D341Med (cell line): ENCODE measurements at regions not wholly inside any gene's neighbourhood (a gene's known extent, or its start where the extent isn't known, plus 50 kb on each side); places are given as distances from the start of the nearest gene placed in this dataset.
"Not testable (repeated sequence)": the region's sequence is repeated elsewhere in the genome, so short reads cannot be mapped to it uniquely, and the experiment has no call there.

Source experiments
- DNase-seq: peaks from one replicate; pipeline ENCODE4 v3.0.0; 2012; ENCODE audit warnings: low spot score

DNA sequence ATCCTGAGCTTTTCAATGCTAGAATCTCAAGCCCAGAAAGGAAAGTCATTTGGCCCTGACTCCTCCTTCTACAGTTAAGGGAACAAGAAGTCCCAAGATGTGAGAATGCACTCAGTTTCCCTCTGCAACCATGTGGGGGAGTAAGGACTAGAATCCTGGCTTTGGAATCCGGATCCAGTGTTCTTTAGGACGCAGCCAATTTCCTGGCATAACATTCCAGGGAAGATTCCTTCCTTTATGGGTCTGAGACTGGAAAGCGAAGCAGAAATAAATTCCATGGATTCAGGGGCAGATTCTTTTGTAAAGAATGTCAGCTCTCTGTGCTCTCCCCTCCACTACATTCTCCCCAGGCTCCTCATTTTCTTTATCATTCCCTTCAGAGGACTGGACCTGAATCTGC lies 151.8 kb upstream of the SOX14 start:
- no peak for DNase-seq

DNA sequence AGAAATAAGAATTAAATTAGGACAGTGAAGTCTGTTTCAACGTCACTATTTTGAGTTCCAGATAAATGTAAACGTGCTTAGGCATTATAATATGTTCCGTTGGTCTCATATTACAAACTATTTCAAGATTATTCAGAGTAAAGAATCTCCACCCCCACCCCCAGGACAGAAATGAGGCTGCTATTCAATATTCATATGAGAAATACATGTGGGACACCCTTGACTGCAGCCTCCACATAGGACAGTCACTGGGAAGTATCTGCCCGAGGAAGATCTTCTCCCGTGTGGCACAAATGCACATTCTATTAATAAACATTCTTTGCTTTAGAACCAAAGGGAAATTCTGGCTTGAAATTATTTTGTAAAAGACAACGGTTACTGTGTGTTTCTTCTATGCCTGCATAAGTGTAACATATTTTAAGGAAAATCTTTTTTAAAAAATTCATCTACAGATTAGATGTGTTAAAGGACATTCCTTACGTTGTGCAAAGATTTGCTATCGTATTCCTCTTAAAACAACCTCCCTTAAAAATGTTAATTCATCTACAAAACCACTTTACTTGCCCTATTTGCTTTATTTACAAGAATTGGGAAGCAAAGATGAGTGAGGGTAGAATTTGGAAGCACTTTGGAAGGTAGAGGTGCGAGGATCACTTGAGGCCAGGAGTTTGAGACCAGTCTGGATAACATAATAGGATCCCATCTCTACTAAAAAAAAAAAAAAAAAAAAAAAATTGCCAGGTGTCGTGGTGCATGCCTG lies 148.3 kb upstream of the SOX14 start:
- DNase-seq = no peak

DNA sequence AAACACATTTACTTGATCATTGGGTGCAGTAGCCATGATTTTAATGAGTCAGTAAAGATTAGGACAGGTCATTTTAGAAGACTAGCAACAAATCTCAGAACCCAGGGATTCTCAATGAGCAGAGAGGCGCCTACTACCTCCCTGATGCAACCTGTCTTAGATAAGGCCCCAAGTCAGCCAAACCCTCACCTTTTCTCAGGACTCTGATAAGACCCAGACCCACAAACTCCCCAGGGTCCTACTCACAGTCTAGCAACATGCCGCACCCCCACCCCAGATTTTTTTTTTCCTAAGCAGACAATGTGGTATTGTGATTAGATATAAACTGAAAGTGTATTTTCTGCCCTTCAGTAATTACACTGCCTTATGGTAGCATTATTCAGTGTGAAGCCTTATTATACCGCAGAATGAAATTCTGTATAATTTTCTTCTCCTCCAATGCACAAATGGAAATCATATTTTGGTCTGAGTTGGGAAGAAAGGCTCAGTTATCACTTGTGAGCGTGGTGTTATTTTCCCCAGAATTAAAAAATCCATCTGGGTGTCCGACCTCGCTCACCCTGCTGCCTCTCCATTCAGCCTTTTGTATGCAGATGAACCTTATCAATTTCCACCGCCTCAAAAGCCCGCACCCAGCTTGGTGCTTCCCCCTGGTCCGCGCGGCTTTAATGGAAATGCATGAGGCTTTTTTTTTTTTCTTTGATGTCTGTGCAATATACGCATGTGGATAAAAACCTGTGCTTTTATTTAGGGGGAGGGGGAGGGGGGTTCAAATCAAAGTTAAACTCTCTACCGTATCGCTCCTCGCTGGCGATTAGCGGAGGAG lies 122.0 kb upstream of the SOX14 start:
- no peak for DNase-seq

DNA sequence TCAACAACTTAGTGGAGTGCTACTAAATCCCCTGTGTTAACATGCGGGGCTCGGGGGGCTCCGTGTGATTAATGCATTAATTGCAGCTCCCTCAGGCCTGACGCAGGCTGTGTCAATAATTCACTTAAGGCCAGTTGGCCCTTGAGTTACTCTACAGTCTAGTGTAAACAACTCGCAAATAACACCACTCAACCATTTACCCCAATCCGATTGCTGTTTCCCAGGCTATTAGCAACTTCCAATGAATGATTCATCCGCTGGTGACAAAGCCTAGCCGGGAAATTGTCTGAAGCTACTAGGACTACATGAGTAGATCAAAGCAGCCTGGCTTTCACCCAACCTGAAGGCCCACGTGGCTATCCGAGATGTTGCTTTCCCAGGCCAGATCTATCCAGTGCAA lies 121.3 kb upstream of the SOX14 start:
- no peak for DNase-seq

DNA sequence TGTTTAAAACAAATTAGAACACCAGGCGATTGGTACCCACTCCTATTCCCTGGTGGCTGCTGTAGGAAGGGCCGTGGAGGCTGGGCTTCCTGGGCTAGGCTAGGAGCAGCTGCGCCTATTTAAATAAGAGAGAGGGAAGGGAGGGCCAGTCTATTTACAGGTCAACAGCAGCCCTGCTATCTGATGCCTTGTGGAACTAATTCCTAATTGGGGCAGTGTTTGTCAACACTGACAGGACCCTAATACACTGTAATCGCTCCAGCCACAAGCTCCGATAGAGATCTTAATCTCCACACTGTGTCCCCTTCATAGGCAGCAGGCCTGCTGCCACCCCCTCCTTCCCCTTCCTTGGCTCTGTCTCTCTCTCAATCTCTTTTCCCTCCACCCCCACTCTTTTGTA lies 116.9 kb upstream of the SOX14 start:
- DNase-seq = no peak

DNA sequence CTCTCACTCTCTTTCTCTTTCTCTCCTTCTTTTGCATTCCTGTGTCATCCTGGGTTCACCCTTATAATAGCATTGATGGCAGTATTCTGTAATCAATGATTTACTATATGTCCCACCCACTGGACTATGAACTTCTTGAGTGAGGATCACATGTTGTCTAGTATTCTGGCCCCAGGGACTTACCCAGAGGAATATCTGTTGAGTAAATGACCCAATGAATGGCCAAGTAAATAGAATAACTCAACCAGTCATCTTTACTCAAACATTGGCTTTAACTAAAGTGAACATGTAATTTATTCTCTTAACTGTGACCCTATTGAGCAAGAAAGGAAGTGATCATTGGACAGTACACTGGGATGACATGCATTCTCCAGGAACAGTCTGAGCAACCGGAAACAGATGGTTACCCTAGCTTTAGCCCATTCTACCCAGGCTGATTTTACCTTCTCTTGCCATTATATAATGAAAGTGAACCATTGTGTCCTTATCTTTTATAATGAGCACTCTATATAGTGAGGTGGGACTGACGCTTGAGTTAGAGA lies 94.5 kb upstream of the SOX14 start:
- no peak for DNase-seq

DNA sequence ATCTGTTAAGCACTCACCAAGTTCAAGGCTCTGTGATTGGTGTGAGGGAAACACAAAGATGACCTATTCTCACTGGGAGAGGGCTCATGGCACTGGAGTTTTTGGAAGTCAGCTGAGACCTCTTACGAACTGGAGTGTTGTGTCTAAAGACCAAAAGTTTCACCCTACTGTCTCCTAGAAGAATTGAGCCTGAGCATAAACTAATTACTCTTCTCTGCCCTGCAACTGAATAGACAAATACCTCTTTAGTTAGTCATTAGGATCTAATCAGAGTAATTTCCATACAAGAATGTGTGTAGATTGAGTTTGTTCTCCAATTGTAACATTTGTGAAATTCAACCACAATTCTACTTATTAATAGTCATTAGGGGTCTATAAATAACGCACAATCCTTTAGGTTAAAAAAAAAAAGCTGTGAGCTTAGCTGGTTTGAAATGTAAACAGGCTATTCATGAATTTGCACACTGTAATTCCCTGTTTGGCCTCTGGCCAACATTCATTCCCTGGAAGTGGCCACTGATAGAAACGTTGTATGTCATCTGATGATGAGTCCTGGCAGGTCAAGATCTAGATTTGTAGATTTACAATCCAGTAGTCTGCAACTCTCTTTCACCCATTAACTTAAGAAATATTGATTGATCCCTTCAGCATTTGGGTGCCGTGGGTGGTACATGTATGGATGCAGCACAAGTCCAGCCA lies 76.8 kb upstream of the SOX14 start:
- DNase-seq = no peak

DNA sequence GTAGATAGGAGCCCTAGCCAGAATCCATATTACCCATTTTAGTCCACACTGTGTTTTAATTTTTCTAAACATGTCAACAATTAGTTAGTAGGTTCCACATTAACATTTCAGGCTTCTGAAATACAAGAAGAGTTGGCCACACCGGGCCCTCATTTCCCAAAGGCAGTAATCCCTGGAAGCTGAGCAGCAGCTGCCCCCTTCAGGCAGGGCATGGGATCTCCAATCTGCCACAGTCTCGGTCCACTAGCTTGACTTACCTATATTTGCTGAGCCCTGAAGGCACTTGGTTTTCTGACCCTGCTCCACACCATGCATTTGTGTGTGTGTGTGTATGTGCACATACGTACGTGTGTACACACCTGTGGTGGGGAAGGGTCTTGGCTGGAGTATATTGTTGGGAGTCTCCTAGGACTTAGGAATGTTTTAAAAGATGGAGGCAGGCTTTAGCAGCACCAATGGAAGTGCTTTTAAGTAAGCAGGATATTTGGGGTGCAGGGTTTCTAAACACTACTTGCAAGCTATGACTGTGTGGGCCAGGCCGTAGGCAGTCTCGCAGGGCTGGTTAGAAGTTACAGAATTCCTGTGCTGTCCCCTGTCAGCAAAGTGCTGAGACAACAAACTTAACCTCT lies 71.2 kb upstream of the SOX14 start:
- peak; percentile 80 for DNase-seq

DNA sequence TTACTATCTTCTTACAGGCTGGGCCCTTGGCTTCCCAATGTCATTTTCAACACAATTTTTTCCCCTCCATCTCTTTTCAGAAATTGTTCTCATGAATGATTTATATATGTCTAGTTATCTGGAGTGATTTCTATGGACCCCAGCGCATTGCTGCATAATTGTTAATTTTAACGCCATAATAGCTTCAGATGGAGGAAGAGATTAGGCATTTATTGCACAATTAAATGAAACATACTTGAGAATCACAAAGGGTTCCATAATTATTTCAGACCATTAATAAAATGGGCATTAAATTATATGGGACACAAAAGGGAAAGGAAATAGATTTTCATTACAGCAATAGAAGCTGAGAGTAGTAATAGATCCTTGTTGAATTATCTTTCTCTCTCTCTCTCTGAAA lies 70.3 kb upstream of the SOX14 start:
- no peak for DNase-seq

DNA sequence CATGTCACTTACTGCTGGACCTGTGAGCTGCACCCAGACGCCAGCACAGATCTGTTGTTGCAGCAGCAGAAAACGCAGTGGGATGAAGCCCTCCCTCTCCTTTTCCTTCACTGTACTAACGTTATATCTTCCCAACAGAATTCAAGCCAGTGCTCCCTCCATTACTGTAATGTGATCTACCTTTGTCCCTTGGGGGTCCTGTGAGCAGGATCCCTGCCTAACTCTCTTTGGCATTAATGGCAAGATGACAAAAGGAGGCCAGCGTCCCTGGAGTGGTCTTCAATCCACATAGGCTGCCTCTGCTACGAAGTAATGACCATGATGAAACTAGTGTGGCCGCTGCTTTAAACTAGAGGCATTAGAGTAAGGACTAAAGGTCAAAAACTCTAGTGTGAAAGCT lies 69.3 kb upstream of the SOX14 start:
- no peak for DNase-seq

DNA sequence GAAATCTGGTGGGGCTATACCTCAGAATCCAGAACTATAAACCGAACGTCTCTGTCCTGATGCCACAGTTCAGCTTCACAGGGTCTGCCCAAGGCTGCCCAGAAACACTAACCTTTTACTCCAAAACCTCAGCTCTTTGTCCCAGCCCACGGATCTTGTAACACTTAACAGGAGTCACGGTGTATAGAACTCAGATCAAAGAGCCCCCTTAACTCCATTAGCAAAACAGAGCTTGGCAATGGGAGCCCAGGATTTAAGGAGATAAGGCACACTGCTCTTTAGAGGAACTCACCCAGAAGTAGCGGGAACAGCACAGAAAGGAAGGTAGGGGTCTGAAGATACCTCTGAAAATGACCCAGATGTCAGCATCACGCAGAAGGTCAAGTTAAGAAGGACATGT lies 68.8 kb upstream of the SOX14 start:
- DNase-seq = no peak

DNA sequence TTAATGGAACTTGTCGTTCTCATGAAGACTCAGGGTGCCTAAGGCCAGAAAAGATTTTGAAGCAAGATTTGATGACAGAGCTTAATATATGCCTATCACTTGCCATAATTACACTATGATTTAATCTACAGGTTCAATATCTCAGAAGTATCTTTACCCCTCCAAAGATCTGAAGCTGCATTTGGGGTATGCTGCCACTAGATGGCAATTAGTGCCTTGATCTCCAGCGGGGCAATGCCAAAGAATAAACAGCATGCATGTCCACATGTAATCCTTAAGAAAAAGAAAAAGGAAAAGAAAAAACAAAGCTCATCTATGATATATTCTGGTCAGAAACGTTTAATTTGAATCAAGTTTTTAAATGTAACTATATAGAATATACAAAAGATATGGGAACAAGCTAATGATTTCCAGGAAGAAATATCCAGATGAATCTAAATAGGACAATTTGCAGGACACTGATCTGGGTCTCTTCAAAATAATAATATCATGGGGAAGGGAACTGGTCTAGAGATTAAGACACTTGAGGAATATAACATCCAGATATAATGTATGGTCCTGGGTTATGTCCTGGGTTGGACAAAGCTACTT lies 55.0 kb upstream of the SOX14 start:
- DNase-seq = peak; percentile 71

DNA sequence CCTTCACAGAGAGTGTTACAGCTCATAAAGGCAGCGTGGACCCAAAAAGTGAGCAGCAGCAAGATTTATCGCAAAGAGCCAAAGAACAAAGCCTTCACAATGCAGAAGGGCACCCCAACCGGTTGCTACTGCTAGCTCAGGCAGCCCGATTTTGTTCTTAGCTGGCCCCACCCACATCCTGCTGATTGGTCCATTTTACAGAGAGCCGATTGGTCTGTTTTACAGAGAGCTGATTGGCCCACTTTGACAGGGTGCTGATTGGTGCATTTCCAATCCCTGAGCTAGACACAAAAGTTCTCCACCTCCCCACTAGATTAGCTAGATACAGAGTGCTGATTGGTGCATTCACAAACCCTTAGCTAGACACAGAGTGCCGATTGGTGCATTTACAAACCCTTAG lies 50.1 kb upstream of the SOX14 start:
- DNase-seq = not testable (repeated sequence)
